GM20431 (cell line): ENCODE measurements at regions not wholly inside any gene's neighbourhood (a gene's known extent, or its start where the extent isn't known, plus 50 kb on each side); places are given as distances from the start of the nearest gene placed in this dataset.

Experiments used
- in situ Hi-C: fragments of 300-500 bp; cut with MseI, MboI; formaldehyde crosslinking; loops from one replicate; pipeline ENCODE4 v1.15.0; 2020; ENCODE audit warnings: low sequenced_read_pairs; ENCODE audit not compliant: unreplicated experiment

DNA sequence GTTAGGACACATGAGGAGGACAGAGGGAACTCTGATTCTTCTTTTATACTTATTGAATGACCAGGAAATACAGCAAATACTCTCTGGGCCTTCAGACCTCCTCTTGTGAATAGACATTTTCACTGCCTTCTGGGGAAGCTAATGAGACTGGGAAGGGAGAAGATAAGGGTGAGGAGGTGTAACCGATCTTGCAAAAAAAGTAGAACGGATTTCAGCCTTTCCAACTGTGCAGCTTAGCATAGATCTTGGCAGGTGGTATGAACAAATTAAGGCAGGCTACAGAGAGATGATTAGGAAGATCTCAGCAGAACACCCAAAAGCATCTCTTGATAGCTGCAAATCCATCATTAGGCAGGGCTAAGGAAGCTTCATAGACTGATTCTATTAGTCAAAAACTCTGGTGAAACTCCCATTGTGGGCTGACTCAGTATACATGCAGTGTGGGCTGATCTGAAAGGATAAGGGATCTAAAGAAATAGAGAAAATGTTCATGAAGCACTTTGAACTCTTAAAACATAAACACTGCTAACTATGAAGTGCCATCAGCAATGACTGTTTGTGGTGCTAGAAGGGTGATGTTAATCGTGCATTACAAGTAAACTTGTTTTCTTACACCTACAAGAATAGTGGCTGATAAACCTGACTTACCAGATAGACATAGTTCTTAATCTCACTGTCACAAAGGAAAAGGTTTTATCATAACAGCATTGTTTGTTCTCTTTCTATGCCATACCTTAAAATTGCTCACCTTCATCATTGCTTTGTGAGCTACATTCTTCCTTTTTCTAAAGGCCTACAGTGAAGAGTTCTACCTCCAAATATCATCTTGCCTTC lies 85.5 kb upstream of the PALMD start:
- in situ Hi-C loops, result no loop called here

GRCh38 chr1:99561952-99562351 lies 84.0 kb upstream of the PALMD start:
- in situ Hi-C loops, result no loop called here

GRCh38 chr1:99565606-99566289 lies 80.2 kb upstream of the PALMD start:
- in situ Hi-C loops, result no loop called here

DNA sequence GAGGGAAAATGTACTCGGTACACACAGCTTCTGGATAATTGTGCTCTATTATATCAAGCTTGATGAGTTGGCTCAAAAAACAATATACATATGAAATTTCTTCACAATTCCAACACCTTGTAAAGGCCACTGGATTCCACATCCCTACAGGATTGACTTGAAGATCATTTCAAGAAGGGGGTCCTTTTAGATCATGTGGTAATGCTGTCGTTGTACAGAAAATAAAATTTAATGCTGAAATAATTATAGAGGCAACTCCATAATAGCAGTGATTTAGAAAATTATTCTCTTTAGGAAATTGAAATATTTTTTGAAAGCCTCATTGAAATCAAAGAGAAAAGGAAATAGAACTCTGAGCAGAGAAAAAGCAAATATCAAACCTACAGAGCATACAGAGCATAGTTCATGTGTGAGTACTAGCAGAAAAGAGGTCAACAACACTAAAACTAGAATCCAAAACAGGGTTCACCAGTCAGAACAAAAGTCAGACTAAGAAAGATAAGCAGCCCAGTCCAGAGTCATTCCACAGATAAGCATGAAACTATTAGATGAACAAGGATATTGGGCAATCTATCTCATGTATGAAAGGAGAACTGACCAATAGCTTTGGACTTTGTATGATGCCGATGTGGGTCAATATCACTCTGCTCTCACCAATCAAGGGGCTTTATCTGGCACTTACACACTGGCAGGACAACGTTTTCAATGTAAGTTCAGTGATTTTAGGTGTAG lies 79.5 kb upstream of the PALMD start:
- in situ Hi-C loops, result no loop called here

- in situ Hi-C loops, result no loop called here
These were observed 75.3 kb upstream of the PALMD start for GRCh38 chr1:99570486-99571089.

DNA sequence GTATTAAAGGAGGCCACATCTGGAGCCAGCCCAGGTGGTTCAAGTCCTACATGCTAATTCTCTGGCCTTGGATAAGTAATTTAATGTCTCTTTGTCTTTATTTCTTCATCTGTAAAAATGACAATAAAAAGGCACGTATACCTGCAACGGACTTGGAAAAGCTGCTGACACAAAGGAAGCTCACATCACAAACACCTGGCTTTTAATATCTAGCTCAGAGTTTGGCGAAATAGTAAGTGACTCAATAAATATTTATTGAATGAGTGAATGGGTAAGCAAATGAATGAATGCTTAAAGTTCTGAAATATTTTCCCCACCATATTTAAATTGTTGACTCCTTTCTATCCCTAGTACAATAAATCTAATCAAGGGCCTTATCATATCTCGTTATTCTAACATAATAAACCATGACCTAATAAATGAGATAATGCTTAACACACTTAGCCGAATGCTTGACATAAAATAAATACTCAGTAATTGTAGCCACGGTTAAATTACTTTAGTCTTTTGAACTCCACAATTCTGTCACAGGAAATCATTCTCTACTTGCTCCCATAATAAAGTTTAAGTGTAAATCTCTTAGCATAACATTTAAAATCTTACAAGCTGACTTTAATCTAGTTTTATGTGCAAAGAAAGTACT lies 74.7 kb upstream of the PALMD start:
- in situ Hi-C loops, result no loop called here

DNA sequence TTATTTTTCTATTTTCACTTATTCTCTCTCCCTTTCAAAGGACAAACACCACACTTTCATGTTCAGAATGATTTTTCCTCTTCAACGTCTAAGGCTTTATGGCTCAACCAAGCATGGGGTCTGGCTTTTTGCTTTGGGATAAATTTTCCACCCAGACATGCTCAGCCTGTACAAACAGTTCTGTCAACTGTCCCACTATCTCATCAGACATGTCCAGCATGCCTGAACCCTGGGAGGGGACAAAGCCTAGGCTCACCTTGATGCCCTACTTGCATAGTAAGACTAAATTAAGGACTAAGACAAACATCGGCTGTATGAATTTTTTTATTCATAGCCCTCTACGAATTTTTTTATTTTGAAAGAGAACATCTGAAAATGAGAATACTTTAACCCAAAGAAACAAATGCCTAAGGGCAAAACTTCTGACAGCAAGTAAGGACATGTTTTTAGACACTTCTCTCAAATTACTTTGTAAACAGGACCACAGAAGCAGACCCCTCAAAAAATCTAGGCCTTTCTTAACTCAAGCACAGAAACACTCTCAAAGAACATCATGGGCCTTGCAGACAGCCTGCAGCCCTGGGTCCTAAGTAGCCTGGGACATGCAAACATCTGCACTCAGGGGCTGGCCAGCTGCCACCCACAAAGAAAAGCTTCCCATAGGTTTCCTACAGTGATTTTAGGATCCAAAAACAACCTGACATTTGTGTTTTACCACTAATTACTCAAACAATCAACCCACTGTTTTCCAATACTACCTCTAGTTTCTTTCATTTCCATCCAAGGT lies 72.3 kb upstream of the PALMD start:
- in situ Hi-C loops, result no loop called here

GRCh38 chr1:99577313-99577712 lies 68.6 kb upstream of the PALMD start:
- in situ Hi-C loops, result no loop called here

DNA sequence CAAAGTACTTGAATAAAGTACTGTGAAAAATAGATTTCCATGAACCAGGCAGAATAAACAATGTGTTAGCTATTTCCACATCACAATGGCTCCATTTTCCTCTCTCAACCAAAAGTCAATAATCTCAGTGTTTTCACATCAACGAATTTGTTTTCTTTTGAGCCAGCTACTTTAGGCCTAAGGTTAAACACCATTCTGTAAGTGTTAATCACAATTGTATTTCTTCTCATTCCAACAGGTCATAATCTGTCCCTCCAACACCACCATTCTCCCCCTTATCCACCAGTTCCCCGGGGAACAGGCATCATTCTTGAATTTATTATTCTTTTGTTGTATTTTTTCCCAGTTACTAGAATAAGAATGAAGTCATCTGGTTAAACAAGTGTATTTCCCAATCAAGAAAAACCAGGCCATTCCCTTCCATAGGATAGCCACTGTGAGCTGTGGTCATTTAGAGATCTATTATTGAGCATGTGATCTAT lies 66.2 kb upstream of the PALMD start:
- in situ Hi-C loops, result no loop called here

GRCh38 chr1:99580451-99580850 lies 65.5 kb upstream of the PALMD start:
- in situ Hi-C loops, result no loop called here

GRCh38 chr1:99587008-99587407 lies 58.9 kb upstream of the PALMD start:
- in situ Hi-C loops, result no loop called here

DNA sequence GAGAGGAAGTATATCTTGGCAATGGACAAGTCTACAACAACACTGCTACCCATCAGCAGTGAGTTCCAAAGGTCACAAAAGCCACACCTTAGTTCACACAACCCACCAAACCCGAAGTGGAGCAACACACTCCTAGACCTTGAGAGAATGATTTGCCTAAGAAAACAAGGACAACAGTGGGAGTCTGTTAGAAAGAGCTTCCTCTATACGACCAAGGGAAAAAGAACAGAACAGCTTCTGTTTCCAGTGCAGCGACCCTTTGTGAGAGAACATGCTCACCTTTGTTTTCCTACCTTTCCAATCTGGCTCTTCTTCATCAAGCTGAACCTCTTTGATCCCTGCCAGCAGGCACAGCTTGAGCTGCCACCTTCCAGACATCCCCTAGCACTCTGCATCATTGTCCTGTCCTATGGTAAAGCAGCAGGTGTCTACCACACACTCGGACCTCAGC lies 56.7 kb upstream of the PALMD start:
- in situ Hi-C loops, result no loop called here

DNA sequence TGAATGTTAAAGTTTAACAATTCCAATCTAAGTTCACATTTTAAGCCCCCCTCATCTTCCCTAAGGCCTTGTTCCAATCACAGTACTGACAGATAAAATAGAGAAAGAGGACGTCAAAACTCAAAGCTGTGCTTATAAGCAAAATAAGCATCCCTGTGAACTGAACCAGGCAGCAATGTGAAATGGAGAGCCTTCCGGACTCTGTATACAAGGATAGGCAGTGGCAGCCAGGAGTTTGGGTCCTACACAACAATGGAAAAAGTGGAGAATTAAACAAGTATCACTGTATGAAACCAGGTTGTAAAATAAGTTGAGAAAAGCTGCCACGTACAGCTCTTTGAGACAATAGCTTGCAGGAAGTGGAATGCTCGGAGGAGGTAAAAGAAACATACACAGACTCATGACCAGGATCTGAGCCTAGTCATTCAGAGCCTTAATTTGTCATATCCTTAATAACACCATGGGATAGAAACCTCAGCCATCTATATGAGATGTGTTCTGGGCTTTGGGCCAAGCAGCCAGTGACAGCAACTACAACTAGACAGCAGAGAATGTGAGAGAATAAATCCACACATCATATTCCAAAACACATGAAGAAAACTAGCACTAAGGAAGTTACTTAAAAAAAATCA lies 55.2 kb upstream of the PALMD start:
- in situ Hi-C loops, result no loop called here

GRCh38 chr1:99591886-99592285 lies 54.0 kb upstream of the PALMD start:
- in situ Hi-C loops, result no loop called here

GRCh38 chr1:99594205-99594604 lies 51.7 kb upstream of the PALMD start:
- in situ Hi-C loops, result no loop called here

- in situ Hi-C loops, result no loop called here
These were observed 50.9 kb upstream of the PALMD start for GRCh38 chr1:99595041-99595440.

DNA sequence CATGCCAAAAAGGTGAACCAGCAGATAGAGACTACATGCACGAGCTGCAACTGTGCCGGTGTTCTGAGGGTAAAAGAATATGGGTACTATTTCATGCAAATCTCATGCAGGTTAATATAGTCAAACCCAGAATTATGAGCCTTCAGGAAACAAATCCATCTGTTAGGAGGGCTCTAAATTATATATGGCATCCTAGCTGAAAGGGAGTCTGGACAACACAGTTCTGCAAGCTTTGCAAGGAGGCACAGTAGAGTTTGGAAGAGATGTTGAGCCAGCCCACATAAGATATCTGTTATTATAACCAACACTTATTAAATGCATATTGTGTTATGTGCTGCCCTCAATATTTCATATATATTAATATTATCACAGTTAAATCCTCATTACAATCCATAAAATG lies 50.5 kb upstream of the PALMD start:
- in situ Hi-C loops, result no loop called here
